ENCODE measurements at regions not wholly inside any gene's neighbourhood (a gene's known extent, or its start where the extent isn't known, plus 50 kb on each side); places are given as distances from the start of the nearest gene placed in this dataset.

GRCh38 chr16:65176603-65177002 lies 54.7 kb upstream of the CDH11 start:
- CTCF ChIA-PET: no interaction called here
- TF ChIP-seq NFRKB (IDR thresholded peaks at IDR 0.05): no peak
- TF ChIP-seq CTBP1 (IDR thresholded peaks at IDR 0.05; ENCODE audit: borderline replicate concordance): no peak
- no peak for TF ChIP-seq ARNT (IDR thresholded peaks at IDR 0.05)
- TF ChIP-seq LEF1 (IDR thresholded peaks at IDR 0.05; ENCODE audit: borderline replicate concordance): no peak
- no peak for TF ChIP-seq FOXA1 (IDR thresholded peaks at IDR 0.05)
- TF ChIP-seq SUZ12 (IDR thresholded peaks at IDR 0.05): no peak
- TF ChIP-seq BHLHE40 (IDR thresholded peaks at IDR 0.05; ENCODE audit: borderline replicate concordance): no peak
- no peak for TF ChIP-seq FOXK2 (IDR thresholded peaks at IDR 0.05)
- no peak for TF ChIP-seq ELF4 (IDR thresholded peaks at IDR 0.05)
- TF ChIP-seq FOXM1 (IDR thresholded peaks at IDR 0.05; ENCODE audit: borderline replicate concordance): no peak
- TF ChIP-seq L3MBTL2 (conservative IDR thresholded peaks at IDR 0.05): no peak
- TF ChIP-seq PKNOX1 (IDR thresholded peaks at IDR 0.05): no peak
- TF ChIP-seq TARDBP (IDR thresholded peaks at IDR 0.05): no peak
- TF ChIP-seq HDGF (IDR thresholded peaks at IDR 0.05; ENCODE audit: borderline replicate concordance): no peak
- POLR2A ChIA-PET: no interaction called here

GRCh38 chr16:65172356-65172755 lies 50.5 kb upstream of the CDH11 start:
- POLR2A ChIA-PET: no interaction called here
- CTCF ChIA-PET: no interaction called here
- DNase-seq (ENCODE audit: extremely low spot score): no peak
- TF ChIP-seq BHLHE40 (IDR thresholded peaks at IDR 0.05; ENCODE audit: borderline replicate concordance) (no peak), SP1 (IDR thresholded peaks at IDR 0.05) (no peak), TARDBP (IDR thresholded peaks at IDR 0.05) (no peak), PKNOX1 (IDR thresholded peaks at IDR 0.05) (no peak), FOXM1 (IDR thresholded peaks at IDR 0.05; ENCODE audit: borderline replicate concordance) (no peak), L3MBTL2 (conservative IDR thresholded peaks at IDR 0.05) (no peak), FOXK2 (IDR thresholded peaks at IDR 0.05) (no peak), ZNF384 (IDR thresholded peaks at IDR 0.05) (no peak), LEF1 (IDR thresholded peaks at IDR 0.05; ENCODE audit: borderline replicate concordance) (no peak), FOXA1 (IDR thresholded peaks at IDR 0.05) (no peak)

More at GRCh38 chr16:65176603-65177002, 54.7 kb upstream of the CDH11 start:
- DNase-seq (ENCODE audit: extremely low spot score): no peak

All from HEK293T (cell line).